PC-9 (cell line): ENCODE measurements at regions not wholly inside any gene's neighbourhood (a gene's known extent, or its start where the extent isn't known, plus 50 kb on each side); places are given as distances from the start of the nearest gene placed in this dataset.

Experiments
- BruUV-seq: library from RNA; stranded (reverse); fragments of 400-500 nt; replicated peaks from 2 replicates; lab custom pipeline; 2021; lab: Mats Ljungman, UMichigan
- CTCF ChIA-PET: fragments of 300-600 bp; sonication (Branson Sonifier 250); formaldehyde crosslinking; loops from one replicate; lab custom pipeline; 2022; ENCODE audit warnings: antibody characterized with exemption; lab: Charles Lee
- POLR2A ChIA-PET: fragments of 300-600 bp; sonication (Branson Sonifier 250); formaldehyde crosslinking; loops from one replicate; lab custom pipeline; 2022; ENCODE audit warnings: antibody characterized with exemption; ENCODE audit not compliant: unreplicated experiment; lab: Charles Lee
- DNase-seq, 2 experiments: peaks; one replicate each; pipeline versions ENCODE4 v3.0.0 to v3.0.0-alpha.2; 2015 to 2022; ENCODE audit warnings: mixed read lengths in 1 of 2
- H2AFZ ChIP-seq: fragments of 200-600 bp; sonication (generic); 2 replicates; pipeline ENCODE4 v1.8.1; 2017; ENCODE audit warnings: antibody characterized with exemption
- H3F3A ChIP-seq: fragments of 200-600 bp; sonication (generic); 2 replicates; pipeline ENCODE4 v1.8.1; 2017; ENCODE audit warnings: antibody characterized with exemption, mild to moderate bottlenecking, low read depth; ENCODE audit not compliant: insufficient read depth
- H3K27ac ChIP-seq: fragments of 200-600 bp; sonication (generic); 2 replicates; pipeline ENCODE4 v1.6.1; 2016; ENCODE audit warnings: mixed run types
- H3K27me3 ChIP-seq: fragments of 200-600 bp; sonication (generic); 2 replicates; pipeline ENCODE4 v1.6.1; 2016; ENCODE audit warnings: low read depth, mixed run types; ENCODE audit not compliant: insufficient read depth
- H3K36me3 ChIP-seq: fragments of 200-600 bp; sonication (generic); 2 replicates; pipeline ENCODE4 v1.6.1; 2016; ENCODE audit warnings: low read depth, mixed run types
- H3K4me1 ChIP-seq: fragments of 200-600 bp; sonication (generic); replicated peaks from 2 replicates; pipeline ENCODE4 v1.6.1; 2016; ENCODE audit warnings: mixed run types; ENCODE audit not compliant: insufficient read depth
- H3K4me2 ChIP-seq: fragments of 200-600 bp; sonication (generic); 2 replicates; pipeline ENCODE4 v1.6.1; 2017; ENCODE audit warnings: mixed run types
- H3K4me3 ChIP-seq: fragments of 200-600 bp; sonication (generic); 2 replicates; pipeline ENCODE4 v1.6.1; 2016; ENCODE audit warnings: mixed run types
- H3K79me2 ChIP-seq: fragments of 200-600 bp; sonication (generic); 2 replicates; pipeline ENCODE4 v1.6.1; 2017; ENCODE audit warnings: low read depth, mixed run types
- H3K9me2 ChIP-seq: fragments of 200-600 bp; sonication (generic); 2 replicates; pipeline ENCODE4 v1.8.1; 2017; ENCODE audit warnings: mild to moderate bottlenecking; ENCODE audit not compliant: insufficient read depth
- H3K9me3 ChIP-seq: fragments of 200-600 bp; sonication (generic); 2 replicates; pipeline ENCODE4 v1.8.1; 2016; ENCODE audit warnings: low read depth; ENCODE audit not compliant: insufficient read depth
- H4K20me1 ChIP-seq: fragments of 200-600 bp; sonication (generic); 2 replicates; pipeline ENCODE4 v1.8.1; 2017; ENCODE audit not compliant: insufficient read depth
- CTCF ChIP-seq: fragments of 200-600 bp; sonication (generic); conservative IDR thresholded peaks from 2 replicates; pipeline ENCODE4 v1.6.1; 2017; ENCODE audit warnings: mixed run types, antibody characterized with exemption, mild to moderate bottlenecking, moderate library complexity
- EZH2 ChIP-seq: fragments of 200-600 bp; sonication (generic); IDR thresholded peaks from 2 replicates; pipeline ENCODE4 v1.8.0; 2017; ENCODE audit warnings: antibody characterized with exemption, low read depth
- intact Hi-C: fragments of 100-400 bp; cut with micrococcal nuclease; formaldehyde crosslinking; loops from one replicate; pipeline ENCODE4 v1.10.0; 2022; ENCODE audit not compliant: unreplicated experiment

- CTCF ChIA-PET: no interaction called here
- no peaks in the 10 kb centered on the region for H4K20me1 ChIP-seq
- intact Hi-C loops: no loop called here
Observed at GRCh38 chr21:28186604-28187003, 806.1 kb downstream of the LTN1 start.

GRCh38 chr21:28181730-28182129 lies 810.9 kb downstream of the LTN1 start:
- intact Hi-C loops: no loop called here
- Histone ChIP-seq H3K9me3 (no peaks in the 10 kb centered on the region), H3F3A (no peaks in the 10 kb centered on the region), H4K20me1 (no peaks in the 10 kb centered on the region), H3K9me2 (no peaks in the 10 kb centered on the region), H3K4me2 (no peak overlapping the region), H3K4me3 (no peak overlapping the region), H3K27ac (no peak overlapping the region), H3K27me3 (no peaks in the 10 kb centered on the region), H3K79me2 (no peaks in the 10 kb centered on the region), H2AFZ (no peak overlapping the region), H3K4me1 (no peaks in the 10 kb centered on the region), H3K36me3 (no peaks in the 10 kb centered on the region)
- TF ChIP-seq EZH2 (no peak), CTCF (no peak)
- CTCF ChIA-PET: no interaction called here
- no peak for DNase-seq
- BruUV-seq: no TSS peak
- POLR2A ChIA-PET: no interaction called here

More at GRCh38 chr21:28186604-28187003, 806.1 kb downstream of the LTN1 start:
- no peak for DNase-seq
- no peaks in the 10 kb centered on the region for H3K9me2 ChIP-seq
- no peaks in the 10 kb centered on the region for H3K9me3 ChIP-seq
- H2AFZ ChIP-seq: no peak overlapping the region
- no peaks in the 10 kb centered on the region for H3F3A ChIP-seq
- no peaks in the 10 kb centered on the region for H3K4me1 ChIP-seq
- no peaks in the 10 kb centered on the region for H3K27me3 ChIP-seq
- H3K4me3 ChIP-seq: no peak overlapping the region
- H3K27ac ChIP-seq: no peak overlapping the region
- no TSS peak for BruUV-seq
- POLR2A ChIA-PET: no interaction called here
- H3K36me3 ChIP-seq: no peaks in the 10 kb centered on the region
- H3K4me2 ChIP-seq: no peak overlapping the region
- H3K79me2 ChIP-seq: no peaks in the 10 kb centered on the region
- TF ChIP-seq CTCF: no peak
- TF ChIP-seq EZH2: no peak

GRCh38 chr21:28179136-28179535 lies 813.5 kb downstream of the LTN1 start:
- H3K4me2 ChIP-seq: no peak overlapping the region
- no peaks in the 10 kb centered on the region for H3F3A ChIP-seq
- H3K36me3 ChIP-seq: no peaks in the 10 kb centered on the region
- CTCF ChIA-PET: no interaction called here
- intact Hi-C loops: no loop called here
- H3K9me3 ChIP-seq: no peaks in the 10 kb centered on the region
- H4K20me1 ChIP-seq: no peaks in the 10 kb centered on the region
- no peak overlapping the region for H2AFZ ChIP-seq
- no peaks in the 10 kb centered on the region for H3K79me2 ChIP-seq
- no peaks in the 10 kb centered on the region for H3K4me1 ChIP-seq
- POLR2A ChIA-PET: no interaction called here
- H3K27ac ChIP-seq: no peak overlapping the region
- no peaks in the 10 kb centered on the region for H3K9me2 ChIP-seq
- TF ChIP-seq EZH2: no peak
- TF ChIP-seq CTCF: no peak
- H3K4me3 ChIP-seq: no peak overlapping the region
- H3K27me3 ChIP-seq: no peaks in the 10 kb centered on the region
- no peak for DNase-seq
- BruUV-seq: no TSS peak
